ENCODE measurements at regions not wholly inside any gene's neighbourhood (a gene's known extent, or its start where the extent isn't known, plus 50 kb on each side); places are given as distances from the start of the nearest gene placed in this dataset.

DNA sequence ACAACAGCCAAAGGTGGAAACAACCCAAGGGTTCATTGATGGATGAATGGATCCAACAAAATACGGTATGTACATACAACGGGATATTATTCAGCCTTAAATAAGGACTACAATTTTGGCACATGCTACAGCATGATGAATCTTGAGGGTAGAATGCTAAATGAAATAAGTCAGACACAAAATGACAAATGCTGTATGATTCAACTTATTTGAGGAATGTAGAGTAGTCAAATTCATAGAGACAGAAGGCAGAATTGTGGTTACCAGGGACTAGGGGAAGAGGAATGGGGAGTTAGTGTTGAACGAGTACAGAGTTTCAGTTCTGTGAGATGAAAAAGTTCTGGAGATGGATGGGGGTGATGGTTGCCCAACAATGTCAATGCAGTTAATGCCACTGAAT, 118.0 kb upstream of the PAXBP1 start:
- H3K9ac ChIP-seq, result no peak overlapping the region
- H3K4me1 ChIP-seq (ENCODE audit: low read depth, poor library complexity, severe bottlenecking), result no peaks in the 10 kb centered on the region
- H2AFZ ChIP-seq (ENCODE audit: low read depth), result no peak overlapping the region
- no peak overlapping the region for H3K27ac ChIP-seq
- no peak overlapping the region for H3K4me2 ChIP-seq
- H4K20me1 ChIP-seq (ENCODE audit: insufficient read depth), result no peaks in the 10 kb centered on the region
- TF ChIP-seq, protein P1, sequence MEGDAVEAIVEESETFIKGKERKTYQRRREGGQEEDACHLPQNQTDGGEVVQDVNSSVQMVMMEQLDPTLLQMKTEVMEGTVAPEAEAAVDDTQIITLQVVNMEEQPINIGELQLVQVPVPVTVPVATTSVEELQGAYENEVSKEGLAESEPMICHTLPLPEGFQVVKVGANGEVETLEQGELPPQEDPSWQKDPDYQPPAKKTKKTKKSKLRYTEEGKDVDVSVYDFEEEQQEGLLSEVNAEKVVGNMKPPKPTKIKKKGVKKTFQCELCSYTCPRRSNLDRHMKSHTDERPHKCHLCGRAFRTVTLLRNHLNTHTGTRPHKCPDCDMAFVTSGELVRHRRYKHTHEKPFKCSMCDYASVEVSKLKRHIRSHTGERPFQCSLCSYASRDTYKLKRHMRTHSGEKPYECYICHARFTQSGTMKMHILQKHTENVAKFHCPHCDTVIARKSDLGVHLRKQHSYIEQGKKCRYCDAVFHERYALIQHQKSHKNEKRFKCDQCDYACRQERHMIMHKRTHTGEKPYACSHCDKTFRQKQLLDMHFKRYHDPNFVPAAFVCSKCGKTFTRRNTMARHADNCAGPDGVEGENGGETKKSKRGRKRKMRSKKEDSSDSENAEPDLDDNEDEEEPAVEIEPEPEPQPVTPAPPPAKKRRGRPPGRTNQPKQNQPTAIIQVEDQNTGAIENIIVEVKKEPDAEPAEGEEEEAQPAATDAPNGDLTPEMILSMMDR (conservative IDR thresholded peaks at IDR 0.05; ENCODE audit: low read depth, low read length), result no peak
- H3K27me3 ChIP-seq (ENCODE audit: insufficient read depth, low read depth), result no peaks in the 10 kb centered on the region
- H3K36me3 ChIP-seq (ENCODE audit: insufficient read depth), result no peaks in the 10 kb centered on the region
- no peaks in the 10 kb centered on the region for H3K79me2 ChIP-seq (ENCODE audit: insufficient read depth, low read depth)
- H3K4me3 ChIP-seq (IDR thresholded peaks at IDR 0.05; ENCODE audit: insufficient read depth, low read depth, low read length), result no peak overlapping the region

DNA sequence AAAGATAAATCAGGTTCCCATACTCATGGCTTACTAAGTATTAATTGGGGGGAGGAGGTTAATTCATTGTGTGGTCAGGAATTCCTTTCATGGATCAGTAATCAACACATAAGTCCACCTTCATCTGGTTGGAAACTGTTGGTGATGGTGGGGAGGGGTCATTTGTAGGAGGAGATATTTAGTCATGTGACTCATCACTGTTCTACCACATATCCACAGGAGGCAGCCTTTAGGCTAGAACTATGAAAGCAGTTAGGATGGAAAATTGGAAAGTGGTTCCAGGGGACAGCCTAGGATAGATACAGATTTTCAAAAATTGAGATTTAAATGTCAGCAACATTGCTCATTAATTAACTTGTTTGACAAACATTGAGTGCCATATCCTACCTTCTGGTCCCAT, 122.8 kb upstream of the PAXBP1 start:
- no peaks in the 10 kb centered on the region for H3K79me2 ChIP-seq (ENCODE audit: insufficient read depth, low read depth)
- H3K4me3 ChIP-seq (IDR thresholded peaks at IDR 0.05; ENCODE audit: insufficient read depth, low read depth, low read length), result no peak overlapping the region
- no peak overlapping the region for H3K4me2 ChIP-seq
- no peak overlapping the region for H3K27ac ChIP-seq
- H3K9ac ChIP-seq, result no peak overlapping the region
- H3K4me1 ChIP-seq (ENCODE audit: low read depth, poor library complexity, severe bottlenecking), result no peaks in the 10 kb centered on the region
- no peaks in the 10 kb centered on the region for H3K27me3 ChIP-seq (ENCODE audit: insufficient read depth, low read depth)
- no peaks in the 10 kb centered on the region for H3K36me3 ChIP-seq (ENCODE audit: insufficient read depth)
- no peaks in the 10 kb centered on the region for H4K20me1 ChIP-seq (ENCODE audit: insufficient read depth)
- TF ChIP-seq, protein P1 (conservative IDR thresholded peaks at IDR 0.05; ENCODE audit: low read depth, low read length), result no peak
- no peak overlapping the region for H2AFZ ChIP-seq (ENCODE audit: low read depth)

DNA sequence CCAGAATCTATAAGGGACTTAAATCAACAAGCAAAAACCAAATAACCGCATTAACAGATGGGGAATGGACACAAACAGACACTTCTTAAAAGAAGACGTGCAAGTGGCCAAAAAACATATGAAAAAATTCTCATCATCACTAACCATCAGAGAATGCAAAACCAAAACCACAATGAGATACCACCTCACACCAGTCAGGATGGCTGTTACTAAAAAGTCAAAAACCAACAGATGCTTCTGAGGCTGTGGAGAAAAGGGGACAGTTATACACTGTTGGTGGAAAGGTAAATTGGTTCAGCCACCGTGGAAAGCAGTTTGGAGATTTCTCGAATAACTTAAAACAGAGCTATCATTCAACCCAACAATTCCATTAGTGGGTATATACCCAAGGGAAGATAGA, 124.9 kb upstream of the OLIG2 start:
- Histone ChIP-seq H3K27me3 (ENCODE audit: insufficient read depth, low read depth) (no peaks in the 10 kb centered on the region), H3K4me2 (no peak overlapping the region), H3K36me3 (ENCODE audit: insufficient read depth) (no peaks in the 10 kb centered on the region), H4K20me1 (ENCODE audit: insufficient read depth) (no peaks in the 10 kb centered on the region), H3K4me3 (IDR thresholded peaks at IDR 0.05; ENCODE audit: insufficient read depth, low read depth, low read length) (no peak overlapping the region), H3K9ac (no peak overlapping the region), H3K79me2 (ENCODE audit: insufficient read depth, low read depth) (no peaks in the 10 kb centered on the region), H3K27ac (no peak overlapping the region), H2AFZ (ENCODE audit: low read depth) (no peak overlapping the region), H3K4me1 (ENCODE audit: low read depth, poor library complexity, severe bottlenecking) (no peaks in the 10 kb centered on the region)
- TF ChIP-seq, protein P1 (conservative IDR thresholded peaks at IDR 0.05; ENCODE audit: low read depth, low read length), result no peak

DNA sequence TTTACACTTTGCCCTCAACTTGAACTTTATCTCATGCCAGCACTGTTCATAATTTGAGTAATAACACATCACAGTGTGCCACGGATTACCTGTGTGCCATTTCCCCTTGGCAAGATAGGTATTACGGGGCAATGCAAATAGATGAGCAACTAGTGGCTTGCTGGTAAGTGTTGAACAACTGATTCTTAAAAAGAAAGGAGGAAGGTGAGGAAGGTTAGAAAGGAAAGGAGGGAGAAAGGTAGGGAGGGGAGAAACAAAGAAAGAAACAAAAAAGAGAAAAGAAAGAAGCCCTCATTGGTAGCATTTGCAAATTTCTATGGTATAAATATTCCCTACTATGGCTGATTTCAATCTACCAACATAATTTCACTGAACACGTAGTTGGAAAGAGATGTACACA, 118.2 kb upstream of the OLIG2 start:
- no peak overlapping the region for H3K4me3 ChIP-seq (IDR thresholded peaks at IDR 0.05; ENCODE audit: insufficient read depth, low read depth, low read length)
- no peak overlapping the region for H2AFZ ChIP-seq (ENCODE audit: low read depth)
- no peaks in the 10 kb centered on the region for H3K27me3 ChIP-seq (ENCODE audit: insufficient read depth, low read depth)
- H3K36me3 ChIP-seq (ENCODE audit: insufficient read depth), result no peaks in the 10 kb centered on the region
- no peaks in the 10 kb centered on the region for H4K20me1 ChIP-seq (ENCODE audit: insufficient read depth)
- no peak overlapping the region for H3K9ac ChIP-seq
- H3K4me2 ChIP-seq, result no peak overlapping the region
- no peaks in the 10 kb centered on the region for H3K4me1 ChIP-seq (ENCODE audit: low read depth, poor library complexity, severe bottlenecking)
- TF ChIP-seq, protein P1 (conservative IDR thresholded peaks at IDR 0.05; ENCODE audit: low read depth, low read length), result no peak
- H3K79me2 ChIP-seq (ENCODE audit: insufficient read depth, low read depth), result no peaks in the 10 kb centered on the region
- no peak overlapping the region for H3K27ac ChIP-seq

- H3K4me2 ChIP-seq, result no peak overlapping the region
- H3K79me2 ChIP-seq (ENCODE audit: insufficient read depth, low read depth), result no peaks in the 10 kb centered on the region
- no peaks in the 10 kb centered on the region for H3K27me3 ChIP-seq (ENCODE audit: insufficient read depth, low read depth)
- H3K4me1 ChIP-seq (ENCODE audit: low read depth, poor library complexity, severe bottlenecking), result no peaks in the 10 kb centered on the region
- no peaks in the 10 kb centered on the region for H4K20me1 ChIP-seq (ENCODE audit: insufficient read depth)
- no peak overlapping the region for H3K9ac ChIP-seq
- H3K36me3 ChIP-seq (ENCODE audit: insufficient read depth), result no peaks in the 10 kb centered on the region
- H2AFZ ChIP-seq (ENCODE audit: low read depth), result no peak overlapping the region
- H3K27ac ChIP-seq, result no peak overlapping the region
- H3K4me3 ChIP-seq (IDR thresholded peaks at IDR 0.05; ENCODE audit: insufficient read depth, low read depth, low read length), result no peak overlapping the region
- TF ChIP-seq, protein P1 (conservative IDR thresholded peaks at IDR 0.05; ENCODE audit: low read depth, low read length), result no peak
Observed at GRCh38 chr21:32908534-32908933, 117.2 kb upstream of the OLIG2 start.
